ENCODE measurements at regions not wholly inside any gene's neighbourhood (a gene's known extent, or its start where the extent isn't known, plus 50 kb on each side); places are given as distances from the start of the nearest gene placed in this dataset.

DNA sequence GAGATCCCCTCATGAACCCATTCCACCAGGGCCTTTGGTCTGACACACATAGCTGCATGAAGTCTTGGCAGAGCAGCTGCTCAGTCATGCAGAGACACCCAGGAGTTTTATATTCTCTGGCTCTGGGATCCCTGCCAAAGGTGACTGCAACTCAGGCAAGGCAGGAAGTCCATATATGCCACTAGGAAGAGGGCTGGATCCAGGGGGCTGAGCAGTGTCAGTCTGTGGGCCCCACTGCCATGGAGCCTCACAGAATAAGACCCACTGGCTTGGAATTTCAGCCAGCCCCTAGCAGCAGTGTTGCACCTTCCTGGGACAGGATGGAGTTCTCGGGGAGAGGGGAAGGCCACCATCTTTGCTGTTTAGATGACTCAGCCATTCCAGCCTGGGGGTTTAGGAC lies 199.7 kb downstream of the TBX15 start:
- TF ChIP-seq POLR2AphosphoS5 (IDR thresholded peaks at IDR 0.05; ENCODE audit: low read depth, low read length) (no peak), SIN3A (IDR thresholded peaks at IDR 0.05; ENCODE audit: borderline replicate concordance, insufficient read depth, low read length) (no peak), FOXP2 (optimal IDR thresholded peaks at IDR 0.05; ENCODE audit: borderline replicate concordance, extremely low read depth, extremely low read length, insufficient read depth) (no peak)
- TF ChIP-seq, protein P1, sequence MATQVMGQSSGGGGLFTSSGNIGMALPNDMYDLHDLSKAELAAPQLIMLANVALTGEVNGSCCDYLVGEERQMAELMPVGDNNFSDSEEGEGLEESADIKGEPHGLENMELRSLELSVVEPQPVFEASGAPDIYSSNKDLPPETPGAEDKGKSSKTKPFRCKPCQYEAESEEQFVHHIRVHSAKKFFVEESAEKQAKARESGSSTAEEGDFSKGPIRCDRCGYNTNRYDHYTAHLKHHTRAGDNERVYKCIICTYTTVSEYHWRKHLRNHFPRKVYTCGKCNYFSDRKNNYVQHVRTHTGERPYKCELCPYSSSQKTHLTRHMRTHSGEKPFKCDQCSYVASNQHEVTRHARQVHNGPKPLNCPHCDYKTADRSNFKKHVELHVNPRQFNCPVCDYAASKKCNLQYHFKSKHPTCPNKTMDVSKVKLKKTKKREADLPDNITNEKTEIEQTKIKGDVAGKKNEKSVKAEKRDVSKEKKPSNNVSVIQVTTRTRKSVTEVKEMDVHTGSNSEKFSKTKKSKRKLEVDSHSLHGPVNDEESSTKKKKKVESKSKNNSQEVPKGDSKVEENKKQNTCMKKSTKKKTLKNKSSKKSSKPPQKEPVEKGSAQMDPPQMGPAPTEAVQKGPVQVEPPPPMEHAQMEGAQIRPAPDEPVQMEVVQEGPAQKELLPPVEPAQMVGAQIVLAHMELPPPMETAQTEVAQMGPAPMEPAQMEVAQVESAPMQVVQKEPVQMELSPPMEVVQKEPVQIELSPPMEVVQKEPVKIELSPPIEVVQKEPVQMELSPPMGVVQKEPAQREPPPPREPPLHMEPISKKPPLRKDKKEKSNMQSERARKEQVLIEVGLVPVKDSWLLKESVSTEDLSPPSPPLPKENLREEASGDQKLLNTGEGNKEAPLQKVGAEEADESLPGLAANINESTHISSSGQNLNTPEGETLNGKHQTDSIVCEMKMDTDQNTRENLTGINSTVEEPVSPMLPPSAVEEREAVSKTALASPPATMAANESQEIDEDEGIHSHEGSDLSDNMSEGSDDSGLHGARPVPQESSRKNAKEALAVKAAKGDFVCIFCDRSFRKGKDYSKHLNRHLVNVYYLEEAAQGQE (IDR thresholded peaks at IDR 0.05; ENCODE audit: insufficient read depth in 1 of 2, low read depth in 2 of 2, low read length in 2 of 2) = no peak
